ENCODE measurements at regions not wholly inside any gene's neighbourhood (a gene's known extent, or its start where the extent isn't known, plus 50 kb on each side); places are given as distances from the start of the nearest gene placed in this dataset.

- no peak for TF ChIP-seq CTCF (IDR thresholded peaks at IDR 0.05; ENCODE audit: borderline replicate concordance, control extremely low read depth, extremely low read depth, insufficient read depth, missing control alignments)
- DNase-seq (ENCODE audit: low spot score), result no peak
- in situ Hi-C loops (cut with MboI; ENCODE audit: low sequenced_read_pairs, unreplicated experiment), result no loop called here
Observed at GRCh38 chr10:10914144-10914543, 103.5 kb upstream of the CELF2 start.

GRCh38 chr10:10915215-10915614 lies 102.5 kb upstream of the CELF2 start:
- no peak for TF ChIP-seq CTCF (IDR thresholded peaks at IDR 0.05; ENCODE audit: borderline replicate concordance, control extremely low read depth, extremely low read depth, insufficient read depth, missing control alignments)
- in situ Hi-C loops (cut with MboI; ENCODE audit: low sequenced_read_pairs, unreplicated experiment), result no loop called here
- no peak for DNase-seq (ENCODE audit: low spot score)

- in situ Hi-C loops (cut with MboI; ENCODE audit: low sequenced_read_pairs, unreplicated experiment), result no loop called here
- DNase-seq (ENCODE audit: low spot score), result no peak
- no peak for TF ChIP-seq CTCF (IDR thresholded peaks at IDR 0.05; ENCODE audit: borderline replicate concordance, control extremely low read depth, extremely low read depth, insufficient read depth, missing control alignments)
Observed at GRCh38 chr10:10917031-10917430, 100.6 kb upstream of the CELF2 start.

GRCh38 chr10:10919976-10920375 lies 97.7 kb upstream of the CELF2 start:
- DNase-seq (ENCODE audit: low spot score), result no peak
- no peak for TF ChIP-seq CTCF (IDR thresholded peaks at IDR 0.05; ENCODE audit: borderline replicate concordance, control extremely low read depth, extremely low read depth, insufficient read depth, missing control alignments)
- in situ Hi-C loops (cut with MboI; ENCODE audit: low sequenced_read_pairs, unreplicated experiment), result no loop called here

- TF ChIP-seq CTCF (IDR thresholded peaks at IDR 0.05; ENCODE audit: borderline replicate concordance, control extremely low read depth, extremely low read depth, insufficient read depth, missing control alignments), result no peak
- in situ Hi-C loops (cut with MboI; ENCODE audit: low sequenced_read_pairs, unreplicated experiment), result no loop called here
- no peak for DNase-seq (ENCODE audit: low spot score)
Observed at GRCh38 chr10:10921826-10922461, 95.7 kb upstream of the CELF2 start.

GRCh38 chr10:10923029-10923651 lies 94.5 kb upstream of the CELF2 start:
- TF ChIP-seq CTCF (IDR thresholded peaks at IDR 0.05; ENCODE audit: borderline replicate concordance, control extremely low read depth, extremely low read depth, insufficient read depth, missing control alignments), result no peak

More at GRCh38 chr10:10923029-10923651, 94.5 kb upstream of the CELF2 start:
- in situ Hi-C loops (cut with MboI; ENCODE audit: low sequenced_read_pairs, unreplicated experiment), result no loop called here
- DNase-seq (ENCODE audit: low spot score), result no peak
